ENCODE measurements at regions not wholly inside any gene's neighbourhood (a gene's known extent, or its start where the extent isn't known, plus 50 kb on each side); places are given as distances from the start of the nearest gene placed in this dataset.

GRCh38 chr16:59146140-59146539, 412.0 kb upstream of the GOT2 start:
- TF ChIP-seq CTCF (IDR thresholded peaks at IDR 0.05 in 2 of 3, conservative IDR thresholded peaks at IDR 0.05 in 1 of 3; ENCODE audit: control insufficient read depth in 2 of 3, extremely low read depth in 1 of 3, insufficient read depth in 1 of 3, low read depth in 3 of 3, low read length in 3 of 3): no peak
- no peak for TF ChIP-seq GABPA (IDR thresholded peaks at IDR 0.05; ENCODE audit: low read depth)
- TF ChIP-seq POLR2AphosphoS5 (IDR thresholded peaks at IDR 0.05; ENCODE audit: low read length): no peak
- no peak for TF ChIP-seq CREM (IDR thresholded peaks at IDR 0.05; ENCODE audit: low read depth)
- TF ChIP-seq TCF12 (IDR thresholded peaks at IDR 0.05; ENCODE audit: low read depth, low read length): no peak
- TF ChIP-seq POLR2A (IDR thresholded peaks at IDR 0.05; ENCODE audit: low read depth, low read length): no peak
- no peak for TF ChIP-seq DPF2 (IDR thresholded peaks at IDR 0.05)
- TF ChIP-seq SUZ12 (IDR thresholded peaks at IDR 0.05; ENCODE audit: unreplicated experiment): no peak
- TF ChIP-seq PAX5 (IDR thresholded peaks at IDR 0.05; ENCODE audit: borderline replicate concordance, low read depth, low read length): no peak
